H1 (cell line): ENCODE measurements at regions not wholly inside any gene's neighbourhood (a gene's known extent, or its start where the extent isn't known, plus 50 kb on each side); places are given as distances from the start of the nearest gene placed in this dataset.

Experiments used
- CTCF ChIA-PET: fragments of 300-600 bp; sonication (Branson Sonifier 250); formaldehyde crosslinking; loops from one replicate; lab custom pipeline; 2021; ENCODE audit not compliant: partially characterized antibody; lab: Charles Lee
- POLR2A ChIA-PET: fragments of 300-600 bp; sonication (Branson Sonifier 250); formaldehyde crosslinking; loops from one replicate; lab custom pipeline; 2021; ENCODE audit warnings: inconsistent platforms; ENCODE audit not compliant: partially characterized antibody; lab: Charles Lee
- DNase-seq, 2 experiments: peaks; one replicate each; pipeline versions ENCODE4 v3.0.0 to v3.0.0-alpha.2; 2010 to 2022; ENCODE audit warnings: low spot score in 2 of 2, low read depth in 1 of 2, mixed read lengths in 1 of 2
- FAIRE-seq: peaks from 2 replicates; lab custom pipeline; 2011; peaks lifted over from hg19 to GRCh38; lab: Jason Lieb, UNC
- H2AFZ ChIP-seq: 2 replicates; pipeline ENCODE4 v1.8.1; 2012; ENCODE audit warnings: low read length, inconsistent platforms
- H2AK5ac ChIP-seq: 2 replicates; pipeline ENCODE4 v1.6.1; 2013; ENCODE audit warnings: low read depth, low read length
- H2BK120ac ChIP-seq: replicated peaks from 2 replicates; pipeline ENCODE3; 2013; ENCODE audit warnings: low read depth, low read length, inconsistent platforms
- H2BK12ac ChIP-seq: 2 replicates; pipeline ENCODE4 v1.6.1; 2013; ENCODE audit warnings: low read depth, low read length
- H2BK15ac ChIP-seq: 2 replicates; pipeline ENCODE4 v1.6.1; 2013; ENCODE audit warnings: low read length
- H2BK20ac ChIP-seq: 2 replicates; pipeline ENCODE4 v1.6.1; 2013; ENCODE audit warnings: low read length
- H2BK5ac ChIP-seq: 2 replicates; pipeline ENCODE4 v1.6.1; 2013; ENCODE audit warnings: low read depth, low read length
- H3K14ac ChIP-seq: 2 replicates; pipeline ENCODE4 v1.6.1; 2013; ENCODE audit warnings: inconsistent platforms; ENCODE audit not compliant: insufficient read length
- H3K18ac ChIP-seq: 2 replicates; pipeline ENCODE4 v1.6.1; 2013; ENCODE audit warnings: low read length; ENCODE audit errors: extremely low read depth
- H3K23ac ChIP-seq: 2 replicates; pipeline ENCODE4 v1.6.1; 2013; ENCODE audit warnings: inconsistent platforms; ENCODE audit not compliant: insufficient read length
- H3K23me2 ChIP-seq: 2 replicates; pipeline ENCODE4 v1.6.1; 2013; ENCODE audit warnings: low read depth, low read length
- H3K27ac ChIP-seq: 2 replicates; pipeline ENCODE4 v1.6.1; 2011; ENCODE audit warnings: low read depth, low read length, inconsistent platforms
- H3K27me3 ChIP-seq, 4 experiments: replicated peaks in 1 of 4; 1 replicate in 1 of 4; 2 replicates in 3 of 4; pipeline versions ENCODE4 v1.6.1 to v1.8.1; 2011 to 2013; ENCODE audit warnings: low read length in 3 of 4, mild to moderate bottlenecking in 3 of 4, inconsistent platforms in 2 of 4, mixed read lengths in 2 of 4, moderate library complexity in 1 of 4; ENCODE audit not compliant: control insufficient read depth in 3 of 4, insufficient read depth in 3 of 4; ENCODE audit errors: extremely low read depth in 1 of 4
- H3K36me3 ChIP-seq, 4 experiments: 2 replicates each; pipeline versions ENCODE4 v1.6.1 to v1.8.1; 2011 to 2013; ENCODE audit warnings: mild to moderate bottlenecking in 4 of 4, low read length in 3 of 4, moderate library complexity in 2 of 4, control low read depth in 1 of 4, inconsistent platforms in 1 of 4; ENCODE audit not compliant: insufficient read depth in 4 of 4, control insufficient read depth in 2 of 4
- H3K4ac ChIP-seq: replicated peaks from 2 replicates; pipeline ENCODE3; 2013; ENCODE audit warnings: low read length, low read depth, mixed read lengths, inconsistent platforms; ENCODE audit not compliant: insufficient read length
- H3K4me1 ChIP-seq, 4 experiments: replicated peaks in 1 of 4; 1 replicate in 1 of 4; 2 replicates in 3 of 4; pipeline versions ENCODE4 v1.6.1 to v1.8.1; 2011 to 2013; ENCODE audit warnings: low read length in 3 of 4, inconsistent platforms in 2 of 4, mixed read lengths in 1 of 4; ENCODE audit not compliant: insufficient read depth in 4 of 4, control insufficient read depth in 3 of 4
- H3K4me2 ChIP-seq, 2 experiments: 2 replicates each; pipeline versions ENCODE4 v1.6.1 to v1.8.1; 2011 to 2013; ENCODE audit warnings: low read depth in 2 of 2, low read length in 2 of 2, control low read depth in 1 of 2, inconsistent platforms in 1 of 2, mild to moderate bottlenecking in 1 of 2; ENCODE audit not compliant: insufficient read depth in 1 of 2
- H3K4me3 ChIP-seq, 4 experiments: fragments of 200-600, 300-600 bp in 1 of 4; sonication (generic), shearing (Covaris generic), sonication (Bioruptor Twin) in 1 of 4; 2 replicates each; pipeline versions ENCODE4 v1.5.1 to v1.8.1; 2011 to 2016; ENCODE audit warnings: low read length in 4 of 4, low read depth in 3 of 4, control low read depth in 2 of 4, inconsistent platforms in 2 of 4, mild to moderate bottlenecking in 2 of 4, mixed read lengths in 1 of 4, moderate library complexity in 1 of 4; ENCODE audit not compliant: insufficient read depth in 2 of 4; ENCODE audit errors: extremely low read depth in 1 of 4
- H3K56ac ChIP-seq: replicated peaks from 2 replicates; pipeline ENCODE3; 2013; ENCODE audit warnings: low read depth, mild to moderate bottlenecking, mixed read lengths, low read length, inconsistent platforms; ENCODE audit not compliant: insufficient read length
- H3K79me1 ChIP-seq: 2 replicates; pipeline ENCODE4 v1.6.1; 2013; ENCODE audit warnings: low read depth, low read length, control low read depth
- H3K79me2 ChIP-seq, 2 experiments: 2 replicates each; pipeline versions ENCODE4 v1.6.1 to v1.8.1; 2012 to 2013; ENCODE audit warnings: low read length in 2 of 2, mild to moderate bottlenecking in 2 of 2, inconsistent platforms in 1 of 2; ENCODE audit not compliant: insufficient read depth in 2 of 2, control insufficient read depth in 1 of 2
- H3K9ac ChIP-seq, 4 experiments: replicated peaks in 1 of 4; 1 replicate in 1 of 4; 2 replicates in 3 of 4; pipeline versions ENCODE4 v1.6.1 to v1.8.1; 2011 to 2013; ENCODE audit warnings: low read depth in 3 of 4, low read length in 3 of 4, control low read depth in 2 of 4, mild to moderate bottlenecking in 2 of 4, moderate library complexity in 2 of 4, inconsistent platforms in 1 of 4; ENCODE audit errors: extremely low read depth in 1 of 4
- H3K9me3 ChIP-seq, 2 experiments: 2 replicates each; pipeline versions ENCODE4 v1.6.1 to v1.8.1; 2012 to 2013; ENCODE audit warnings: mild to moderate bottlenecking in 2 of 2, moderate library complexity in 2 of 2, control low read depth in 1 of 2, inconsistent platforms in 1 of 2, low read depth in 1 of 2, low read length in 1 of 2, mixed read lengths in 1 of 2; ENCODE audit not compliant: insufficient read depth in 2 of 2
- H4K20me1 ChIP-seq, 2 experiments: replicated peaks in 1 of 2; 2 replicates each; pipeline versions ENCODE3 to v1.8.1; 2011 to 2013; ENCODE audit warnings: inconsistent platforms in 2 of 2, low read length in 2 of 2, mild to moderate bottlenecking in 1 of 2; ENCODE audit not compliant: insufficient read depth in 2 of 2, control insufficient read depth in 1 of 2
- H4K5ac ChIP-seq: 2 replicates; pipeline ENCODE4 v1.6.1; 2013; ENCODE audit warnings: low read length, low read depth, mixed read lengths, inconsistent platforms; ENCODE audit not compliant: insufficient read length
- H4K8ac ChIP-seq: 2 replicates; pipeline ENCODE4 v1.8.0; 2013; ENCODE audit warnings: mild to moderate bottlenecking, moderate library complexity, low read length, inconsistent platforms; ENCODE audit not compliant: insufficient read depth; ENCODE audit errors: extremely low read depth
- H4K91ac ChIP-seq: replicated peaks from 2 replicates; pipeline ENCODE3; 2013; ENCODE audit warnings: low read length, mixed read lengths, inconsistent platforms; ENCODE audit not compliant: insufficient read length
- CBX5 ChIP-seq: fragments of 300-800, 300-1000 bp; sonication (generic); IDR thresholded peaks from 2 replicates; pipeline ENCODE4 v1.7.1; 2016; ENCODE audit warnings: antibody characterized with exemption, low read length, low read depth
- CHD1 ChIP-seq: IDR thresholded peaks from 2 replicates; pipeline ENCODE4 v1.6.1; 2012; ENCODE audit warnings: low read depth, low read length, improper control_type of control experiment
- EP300 ChIP-seq, 2 experiments: IDR thresholded peaks; 1 replicate in 1 of 2; 2 replicates in 1 of 2; pipeline ENCODE4 v1.6.1; 2011 to 2012; ENCODE audit warnings: low read depth in 2 of 2, low read length in 2 of 2, mild to moderate bottlenecking in 2 of 2, borderline replicate concordance in 1 of 2, inconsistent platforms in 1 of 2, moderate library complexity in 1 of 2
- EZH2 ChIP-seq: fragments of 200-600 bp; sonication (generic); IDR thresholded peaks from 2 replicates; pipeline ENCODE4 v1.7.1; 2012; ENCODE audit warnings: low read depth, mild to moderate bottlenecking, moderate library complexity, low read length, inconsistent platforms; ENCODE audit not compliant: severe bottlenecking
- RFX5 ChIP-seq: IDR thresholded peaks from 2 replicates; pipeline ENCODE4 v1.6.1; 2011; ENCODE audit warnings: low read depth, low read length, improper control_type of control experiment, borderline replicate concordance
- SAP30 ChIP-seq: fragments of 300-600 bp; sonication (generic); IDR thresholded peaks from 2 replicates; pipeline ENCODE4 v1.7.1; 2012; ENCODE audit warnings: low read length, moderate library complexity, mild to moderate bottlenecking, inconsistent platforms; ENCODE audit not compliant: insufficient read depth, insufficient replicate concordance
- SIX5 ChIP-seq: IDR thresholded peaks from 2 replicates; pipeline ENCODE4 v1.6.1; 2011; ENCODE audit warnings: mild to moderate bottlenecking, low read depth, low read length
- SRF ChIP-seq: IDR thresholded peaks from 2 replicates; pipeline ENCODE4 v1.6.1; 2011; ENCODE audit warnings: mild to moderate bottlenecking, low read depth, low read length, moderate library complexity
- YY1 ChIP-seq: IDR thresholded peaks from 2 replicates; pipeline ENCODE4 v1.6.1; 2011; ENCODE audit warnings: low read depth, mild to moderate bottlenecking, low read length
- WGBS, 2 experiments: shearing (Covaris generic) in 1 of 2; methylation state at CpG; one replicate each; pipeline versions ENCODE4 v1.1.6 to v1.1.7; 2013 to 2015; ENCODE audit warnings: low lambda C conversion rate in 2 of 2, mixed read lengths in 2 of 2, inconsistent platforms in 1 of 2, low coverage in 1 of 2, missing lambda C conversion rate in 1 of 2; ENCODE audit not compliant: insufficient replicate concordance in 2 of 2, insufficient coverage in 1 of 2, insufficient read length in 1 of 2; ENCODE audit errors: extremely low coverage in 1 of 2, missing lambda C conversion rate in 1 of 2; 5-methylcytosine and 5-hydroxymethylcytosine counted together
- TF ChIP-seq, protein P1 (sequence below), 3 experiments: IDR thresholded peaks; 1 replicate in 2 of 3; 2 replicates in 1 of 3; pipeline versions ENCODE4 v1.5.1 to v1.6.1; 2011; ENCODE audit warnings: low read length in 3 of 3, mild to moderate bottlenecking in 3 of 3, inconsistent platforms in 2 of 3, low read depth in 1 of 3, moderate library complexity in 1 of 3; ENCODE audit not compliant: insufficient read depth in 1 of 3; ENCODE audit errors: control extremely low read depth in 1 of 3
- TF ChIP-seq, protein P2 (sequence below): IDR thresholded peaks from 2 replicates; pipeline ENCODE4 v1.6.1; 2011; ENCODE audit warnings: low read depth, mild to moderate bottlenecking, low read length; ENCODE audit not compliant: insufficient read depth

DNA sequence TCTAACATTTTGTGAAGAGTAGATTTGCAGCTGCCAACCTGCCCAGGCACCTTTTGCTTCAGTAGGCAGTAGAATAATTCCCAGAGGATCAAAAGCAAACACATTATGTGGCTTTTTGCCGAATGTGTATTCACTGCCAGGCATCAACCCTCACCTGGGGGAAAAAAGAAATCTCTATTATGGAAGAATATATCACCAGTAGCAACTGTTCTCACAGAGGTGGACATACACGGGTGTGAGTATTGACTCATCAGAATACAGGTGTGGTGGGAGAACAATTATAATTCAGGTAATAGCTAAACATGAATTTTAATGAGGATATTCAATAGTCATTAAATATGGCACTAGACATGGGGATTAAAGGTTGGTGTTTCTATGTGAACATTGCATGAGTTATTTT lies 910.7 kb downstream of the TFAP2A start:
- Histone ChIP-seq H2AFZ (no peak overlapping the region), H2BK120ac (no peak overlapping the region), H4K91ac (no peak overlapping the region), H3K4me1 (peaks cover 0 to 7% (median 0%) of the 10 kb centered on the region in 4 experiments; a peak in 1 of 7 replicates), H2BK20ac (no peak overlapping the region), H3K18ac (no peak overlapping the region), H3K4me3 (no peak overlapping the region), H3K23me2 (no peaks in the 10 kb centered on the region), H3K4me2 (no peak overlapping the region), H3K79me2 (no peaks in the 10 kb centered on the region), H3K56ac (no peak overlapping the region), H2BK5ac (no peak overlapping the region), H3K14ac (no peak overlapping the region), H4K20me1 (no peaks in the 10 kb centered on the region), H3K23ac (no peak overlapping the region), H4K8ac (no peak overlapping the region), H2AK5ac (no peak overlapping the region), H4K5ac (no peak overlapping the region), H3K9me3 (no peaks in the 10 kb centered on the region), H3K4ac (no peak overlapping the region), H3K27me3 (peaks cover 0 to 1% (median 0%) of the 10 kb centered on the region in 4 experiments; a peak in 1 of 7 replicates), H2BK15ac (no peak overlapping the region), H3K79me1 (no peaks in the 10 kb centered on the region), H2BK12ac (no peak overlapping the region), H3K27ac (no peak overlapping the region), H3K9ac (no peak overlapping the region), H3K36me3 (no peaks in the 10 kb centered on the region)
- CTCF ChIA-PET, result interaction anchor here (1.7 kb wide), 1 partner anchor 10 kb away, joined by 5 read pairs; no protein-coding TSS in a partner anchor
- FAIRE-seq (no peak), DNase-seq (no peak)
- POLR2A ChIA-PET, result no interaction called here
- WGBS, 2 experiments, result 93% methylated on average over 2 of the region's 2 CpGs; no CpG with 5 or more reads in 1 of the 2 experiments
- TF ChIP-seq EZH2 (no peak), EP300 (IDR thresholded peaks at IDR 0.05; ENCODE audit: borderline replicate concordance in 1 of 2, low read depth in 2 of 2, low read length in 2 of 2) (no peak), YY1 (no peak), SAP30 (no peak), RFX5 (no peak), SIX5 (no peak), SRF (no peak), CBX5 (no peak), CHD1 (no peak)
- TF ChIP-seq, protein P1, sequence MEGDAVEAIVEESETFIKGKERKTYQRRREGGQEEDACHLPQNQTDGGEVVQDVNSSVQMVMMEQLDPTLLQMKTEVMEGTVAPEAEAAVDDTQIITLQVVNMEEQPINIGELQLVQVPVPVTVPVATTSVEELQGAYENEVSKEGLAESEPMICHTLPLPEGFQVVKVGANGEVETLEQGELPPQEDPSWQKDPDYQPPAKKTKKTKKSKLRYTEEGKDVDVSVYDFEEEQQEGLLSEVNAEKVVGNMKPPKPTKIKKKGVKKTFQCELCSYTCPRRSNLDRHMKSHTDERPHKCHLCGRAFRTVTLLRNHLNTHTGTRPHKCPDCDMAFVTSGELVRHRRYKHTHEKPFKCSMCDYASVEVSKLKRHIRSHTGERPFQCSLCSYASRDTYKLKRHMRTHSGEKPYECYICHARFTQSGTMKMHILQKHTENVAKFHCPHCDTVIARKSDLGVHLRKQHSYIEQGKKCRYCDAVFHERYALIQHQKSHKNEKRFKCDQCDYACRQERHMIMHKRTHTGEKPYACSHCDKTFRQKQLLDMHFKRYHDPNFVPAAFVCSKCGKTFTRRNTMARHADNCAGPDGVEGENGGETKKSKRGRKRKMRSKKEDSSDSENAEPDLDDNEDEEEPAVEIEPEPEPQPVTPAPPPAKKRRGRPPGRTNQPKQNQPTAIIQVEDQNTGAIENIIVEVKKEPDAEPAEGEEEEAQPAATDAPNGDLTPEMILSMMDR (IDR thresholded peaks at IDR 0.05; ENCODE audit: control extremely low read depth in 1 of 3, insufficient read depth in 1 of 3, low read depth in 1 of 3, low read length in 3 of 3), result no peak
- TF ChIP-seq, protein P2, sequence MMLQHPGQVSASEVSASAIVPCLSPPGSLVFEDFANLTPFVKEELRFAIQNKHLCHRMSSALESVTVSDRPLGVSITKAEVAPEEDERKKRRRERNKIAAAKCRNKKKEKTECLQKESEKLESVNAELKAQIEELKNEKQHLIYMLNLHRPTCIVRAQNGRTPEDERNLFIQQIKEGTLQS, result no peak
